NCI-H524 (cell line): ENCODE measurements at regions not wholly inside any gene's neighbourhood (a gene's known extent, or its start where the extent isn't known, plus 50 kb on each side); places are given as distances from the start of the nearest gene placed in this dataset.

Experiments
- DNase-seq, 2 experiments: peaks; one replicate each; lab custom pipeline; 2025; lab: John Stamatoyannopoulos, UW

DNA sequence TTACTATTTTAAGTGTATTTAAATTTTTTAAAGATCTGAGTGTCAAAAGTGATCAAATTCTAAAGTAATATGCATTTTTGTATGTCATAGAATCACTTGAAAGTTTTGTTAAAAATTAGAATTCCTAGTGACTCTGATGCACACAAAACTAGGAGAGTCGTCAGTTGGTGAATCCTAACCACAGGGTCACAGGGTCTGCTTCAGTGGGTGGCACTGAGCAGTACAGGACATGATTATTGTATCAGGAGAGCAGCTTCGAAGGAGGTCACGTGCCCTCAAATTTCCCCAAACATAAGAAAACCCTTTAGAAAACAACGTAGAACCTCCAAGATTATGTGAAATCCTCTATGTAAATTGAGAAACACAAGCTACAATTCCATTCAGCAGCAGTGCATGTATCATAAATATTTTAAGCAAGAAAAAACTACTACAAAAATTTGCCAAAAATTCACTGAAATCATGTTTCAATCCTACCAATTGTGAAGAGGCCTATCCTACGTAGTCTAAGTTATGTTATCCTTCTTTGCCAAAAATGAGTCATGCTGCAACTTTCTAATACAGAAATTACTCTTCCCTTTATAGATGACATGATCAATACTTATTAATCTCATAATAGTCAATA is 323.6 kb downstream of the AASDHPPT start:
- no peak for DNase-seq

GRCh38 chr11:106403751-106404150 is 326.3 kb downstream of the AASDHPPT start:
- DNase-seq = no peak

DNA sequence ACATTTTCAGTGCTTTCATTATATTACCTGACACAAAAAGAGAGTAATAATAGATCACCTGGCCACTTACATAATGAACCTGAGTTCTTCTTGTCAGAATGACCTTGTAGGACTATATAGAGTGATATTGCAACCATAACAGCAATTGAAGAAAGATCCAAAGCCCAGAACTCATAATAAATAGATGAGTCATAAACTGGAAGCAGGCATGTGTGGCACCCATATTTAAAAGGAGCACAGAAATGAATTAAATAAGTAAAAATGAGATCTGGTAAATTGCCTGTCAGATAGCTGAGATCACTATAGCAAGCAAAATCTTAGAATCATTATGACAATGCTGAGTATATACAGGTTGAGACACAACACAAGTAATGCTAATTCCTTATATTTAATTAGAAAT is 331.8 kb downstream of the AASDHPPT start:
- no peak for DNase-seq

DNA sequence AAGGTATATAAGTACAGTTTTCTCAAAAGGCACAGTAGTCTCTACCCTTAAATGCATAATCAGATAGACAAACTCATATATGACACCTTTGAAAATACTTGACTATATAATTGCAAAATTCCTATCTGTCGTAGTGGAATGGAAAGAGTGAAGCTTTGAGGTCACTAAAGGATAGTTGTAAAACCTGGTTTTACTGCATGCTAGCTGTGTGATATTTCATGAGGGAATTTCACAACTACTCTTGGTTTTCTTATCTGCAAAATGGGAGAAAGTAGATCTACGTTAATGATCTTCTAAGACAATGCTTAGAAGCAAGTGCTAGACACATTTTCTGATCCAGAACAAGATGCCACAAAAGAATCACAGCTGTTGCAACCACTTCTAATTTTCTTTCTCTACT is 332.2 kb downstream of the AASDHPPT start:
- no peak for DNase-seq

- no peak for DNase-seq
Measured at GRCh38 chr11:106410902-106411301, 333.4 kb downstream of the AASDHPPT start.

DNA sequence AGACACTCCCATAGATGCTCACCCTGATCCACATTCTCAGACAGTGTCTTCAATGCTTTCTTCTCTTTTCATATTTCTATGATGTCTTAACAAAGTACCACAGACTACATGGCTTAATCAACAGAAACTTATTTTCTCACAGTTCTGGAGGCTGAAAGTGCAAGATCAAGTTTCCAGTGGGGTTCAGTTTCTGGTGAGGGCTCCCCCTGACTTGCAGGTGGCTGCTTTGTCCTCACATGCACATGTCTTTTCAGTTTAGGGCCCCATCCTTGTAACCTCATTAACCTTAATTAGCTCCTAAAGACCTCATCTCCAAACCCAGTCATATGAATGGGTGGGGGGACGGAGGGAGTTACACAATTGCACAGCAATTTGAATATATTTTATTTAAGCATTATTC is 335.8 kb downstream of the AASDHPPT start:
- DNase-seq = no peak

- peak in 1 of 2 experiments; percentile 2 for DNase-seq
Measured at GRCh38 chr11:106415510-106415909, 338.0 kb downstream of the AASDHPPT start.

GRCh38 chr11:106418791-106419190 is 341.3 kb downstream of the AASDHPPT start:
- DNase-seq = peak; percentile 8 to 75

DNA sequence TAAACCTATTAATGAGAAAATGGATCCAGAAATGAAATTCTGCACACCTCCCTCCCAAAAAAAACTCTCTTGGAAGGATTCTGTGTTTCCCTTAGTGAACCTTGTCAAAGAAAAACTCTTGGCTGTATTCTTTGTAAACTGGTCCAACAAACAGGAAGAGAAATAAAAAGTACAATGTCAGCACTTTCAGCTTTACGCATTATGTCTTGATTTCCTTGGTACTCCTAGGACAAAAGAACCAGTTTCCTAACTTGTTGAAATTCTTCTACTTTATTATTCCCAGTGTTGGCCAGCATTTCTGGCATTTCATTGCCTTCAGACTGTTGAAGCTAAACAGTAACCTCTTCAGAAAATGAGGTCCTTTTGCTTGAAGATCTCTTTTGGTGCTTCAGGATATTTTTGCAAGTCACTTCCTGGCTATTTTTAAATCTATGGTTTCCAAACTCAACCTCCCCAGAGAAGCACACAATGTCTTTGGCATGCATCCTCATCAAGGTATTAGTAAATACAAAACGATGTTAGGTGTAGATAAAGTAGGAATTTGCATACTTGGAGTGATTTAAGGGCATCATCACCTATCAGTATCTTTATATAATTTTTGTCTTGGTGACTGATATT is 342.7 kb downstream of the AASDHPPT start:
- no peak for DNase-seq

GRCh38 chr11:106420686-106421085 is 343.2 kb downstream of the AASDHPPT start:
- DNase-seq = no peak

DNA sequence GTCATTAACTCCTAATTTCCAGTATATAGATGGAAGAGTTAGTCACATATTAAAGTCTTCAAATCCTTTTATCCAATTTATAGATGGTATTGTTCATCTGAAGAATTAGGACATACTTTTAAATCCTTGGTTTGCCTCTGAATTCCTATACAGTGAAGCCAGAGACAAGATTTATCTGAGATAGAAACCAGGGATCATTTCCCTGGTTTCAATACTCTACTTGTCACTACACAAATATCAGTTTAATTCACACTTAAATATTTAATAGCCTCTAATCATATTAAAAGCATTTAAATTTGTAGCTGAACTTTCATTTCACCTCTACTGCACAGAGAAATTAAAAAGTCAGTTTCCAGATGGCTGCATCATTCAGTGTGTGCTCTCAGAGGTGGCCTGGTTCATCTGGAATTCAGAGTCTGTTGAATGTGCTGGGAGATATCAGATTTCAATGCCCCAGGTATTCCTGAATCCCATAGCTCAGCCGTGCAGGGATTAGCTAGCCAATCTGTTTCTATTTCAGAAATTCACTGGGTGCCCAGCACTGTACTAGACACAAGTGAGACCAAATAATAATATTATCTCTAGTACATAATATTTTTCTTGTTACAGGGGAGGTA is 344.3 kb downstream of the AASDHPPT start:
- peak; percentile 67 to 87 for DNase-seq

DNA sequence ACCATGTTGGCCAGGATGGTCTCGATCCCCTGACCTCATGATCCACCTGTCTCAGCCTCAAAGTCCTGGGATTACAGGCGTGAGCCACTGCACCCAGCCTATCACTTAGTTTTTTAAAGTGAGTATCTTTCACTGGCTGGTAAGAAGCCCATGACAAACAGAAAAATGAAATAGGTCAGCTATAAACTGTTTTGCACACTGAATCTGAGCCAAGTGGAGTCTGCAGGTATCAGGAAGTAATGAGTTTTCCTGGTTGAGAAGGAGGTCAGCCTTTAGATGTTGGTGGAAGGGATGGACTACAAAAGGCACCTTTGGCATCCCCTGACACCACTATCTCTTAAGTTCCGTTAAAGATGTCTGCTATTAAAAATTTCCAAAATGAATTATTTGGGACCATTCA is 345.1 kb downstream of the AASDHPPT start:
- no peak for DNase-seq

DNA sequence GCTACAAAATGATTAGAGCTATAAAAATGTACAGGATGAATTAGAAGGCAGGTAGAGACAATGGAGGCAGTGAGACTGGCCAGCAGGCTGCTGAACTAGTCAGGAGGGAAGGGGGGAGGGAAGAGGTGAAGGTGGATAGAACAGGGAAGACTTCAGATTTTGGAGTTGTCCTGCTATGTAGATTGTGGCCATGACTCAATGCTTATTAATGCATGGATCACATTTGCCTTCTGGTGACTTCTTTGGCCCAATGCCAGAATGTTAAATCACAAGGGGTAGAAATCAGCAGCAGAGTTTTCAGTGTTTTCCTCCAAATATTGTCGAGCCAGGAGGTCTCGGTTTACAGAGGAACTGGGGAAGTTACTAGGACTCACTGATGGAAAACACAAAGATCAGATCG is 346.6 kb downstream of the AASDHPPT start:
- DNase-seq = no peak

DNA sequence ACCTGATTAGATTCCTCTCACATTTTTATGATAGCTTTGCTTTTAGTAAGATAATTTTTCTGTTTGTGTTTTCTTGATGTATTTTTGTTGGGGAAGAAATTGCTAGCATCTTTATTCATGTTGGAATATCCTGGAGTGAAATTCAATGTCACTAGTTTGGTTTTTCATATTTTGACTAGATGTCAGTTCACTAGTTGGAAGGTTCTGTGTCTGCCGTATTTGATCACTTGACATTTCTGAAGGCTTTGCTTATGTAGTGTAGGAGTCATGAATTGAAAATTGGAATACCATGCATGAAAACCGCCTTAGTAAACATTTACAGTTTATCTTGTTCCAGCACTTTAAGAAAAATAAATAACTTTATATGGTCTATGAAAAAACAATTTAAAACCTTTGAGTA is 348.4 kb downstream of the AASDHPPT start:
- no peak for DNase-seq

- no peak for DNase-seq
Measured at GRCh38 chr11:106426696-106427095, 349.2 kb downstream of the AASDHPPT start.

DNA sequence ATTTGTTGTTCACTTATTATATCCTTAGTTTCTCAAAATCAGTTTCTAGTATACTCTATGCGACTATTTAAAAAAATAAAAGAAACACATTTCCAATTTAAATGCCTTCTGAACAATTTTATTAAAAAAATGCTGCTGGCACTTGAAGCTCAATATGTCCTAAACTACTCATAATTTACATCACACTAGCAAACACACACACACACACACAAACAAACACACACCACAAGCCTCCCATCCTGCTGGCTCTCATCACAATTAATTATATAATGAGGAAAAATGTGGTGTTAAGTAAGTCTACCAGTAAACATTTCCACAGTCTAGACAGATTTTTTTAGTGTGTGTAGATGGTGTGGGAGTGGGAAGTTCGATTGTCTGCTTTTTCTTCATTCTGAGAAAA is 350.3 kb downstream of the AASDHPPT start:
- DNase-seq = no peak

- DNase-seq = no peak
Measured at GRCh38 chr11:106442032-106442431, 364.6 kb downstream of the AASDHPPT start.

DNA sequence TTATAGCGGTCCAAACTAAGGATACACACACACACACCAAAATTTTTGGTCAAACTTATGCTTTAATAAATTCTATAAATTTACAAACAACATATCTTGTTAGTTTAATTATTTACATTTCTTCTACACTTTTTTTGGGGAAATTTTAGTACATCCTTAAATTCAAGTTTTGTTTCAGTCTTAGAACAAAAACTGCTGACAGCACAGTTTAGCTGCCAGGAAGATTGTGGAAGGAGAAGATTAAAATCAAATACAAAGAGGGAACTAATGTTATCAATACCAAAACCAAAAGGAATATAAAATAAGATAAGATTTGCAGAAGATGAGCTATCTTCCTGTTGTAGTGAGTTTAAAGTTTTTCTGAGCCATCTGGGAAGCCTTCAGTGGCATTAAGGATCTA is 368.8 kb downstream of the AASDHPPT start:
- no peak for DNase-seq

DNA sequence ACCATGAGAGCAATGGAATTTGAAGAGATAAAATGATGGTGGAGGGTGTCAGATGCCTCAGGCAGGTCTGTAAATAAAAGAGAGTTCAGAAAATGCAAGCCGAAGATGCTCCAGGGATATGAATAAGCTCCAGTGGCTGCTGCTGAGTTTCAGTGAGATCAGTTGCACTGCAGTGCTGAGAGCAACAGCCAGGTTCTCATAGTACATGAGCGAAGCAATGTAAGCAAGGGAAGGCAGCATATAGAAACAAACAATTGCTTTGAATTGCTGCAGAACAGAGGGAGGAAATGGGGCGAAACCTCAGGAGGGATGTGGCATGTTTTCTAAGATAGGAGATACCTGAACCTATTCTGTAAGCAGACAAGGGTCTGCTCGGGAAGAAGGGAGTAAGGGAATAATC is 369.5 kb downstream of the AASDHPPT start:
- no peak for DNase-seq

DNA sequence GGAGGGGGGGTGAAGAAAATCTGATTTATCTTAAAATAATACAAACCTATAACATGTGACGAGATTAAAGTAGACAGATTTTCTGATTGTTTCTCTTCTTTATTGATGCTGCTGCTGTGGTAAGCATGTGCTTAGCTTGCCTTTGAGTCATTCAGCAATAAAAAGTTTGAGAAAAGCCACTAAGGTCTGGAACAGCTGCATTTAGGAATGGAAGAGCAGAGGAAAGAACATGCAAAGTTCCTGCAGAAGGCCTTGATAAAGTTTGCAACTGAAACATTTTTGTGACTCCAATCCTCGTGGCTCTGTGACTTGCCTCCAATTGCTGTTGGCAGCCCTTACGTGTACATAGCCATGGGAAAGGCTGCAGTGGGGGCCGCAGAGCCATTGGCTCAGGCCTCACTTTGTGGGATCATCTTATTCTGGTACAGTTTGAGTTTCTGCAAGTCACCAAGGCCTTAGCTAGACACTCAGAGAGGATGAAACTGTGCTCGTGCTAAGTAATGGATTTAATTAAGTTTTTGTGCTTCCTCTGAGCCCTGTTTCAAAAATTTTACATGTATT is 370.2 kb downstream of the AASDHPPT start:
- DNase-seq = no peak

- DNase-seq = no peak
Measured at GRCh38 chr11:106449763-106450162, 372.3 kb downstream of the AASDHPPT start.

DNA sequence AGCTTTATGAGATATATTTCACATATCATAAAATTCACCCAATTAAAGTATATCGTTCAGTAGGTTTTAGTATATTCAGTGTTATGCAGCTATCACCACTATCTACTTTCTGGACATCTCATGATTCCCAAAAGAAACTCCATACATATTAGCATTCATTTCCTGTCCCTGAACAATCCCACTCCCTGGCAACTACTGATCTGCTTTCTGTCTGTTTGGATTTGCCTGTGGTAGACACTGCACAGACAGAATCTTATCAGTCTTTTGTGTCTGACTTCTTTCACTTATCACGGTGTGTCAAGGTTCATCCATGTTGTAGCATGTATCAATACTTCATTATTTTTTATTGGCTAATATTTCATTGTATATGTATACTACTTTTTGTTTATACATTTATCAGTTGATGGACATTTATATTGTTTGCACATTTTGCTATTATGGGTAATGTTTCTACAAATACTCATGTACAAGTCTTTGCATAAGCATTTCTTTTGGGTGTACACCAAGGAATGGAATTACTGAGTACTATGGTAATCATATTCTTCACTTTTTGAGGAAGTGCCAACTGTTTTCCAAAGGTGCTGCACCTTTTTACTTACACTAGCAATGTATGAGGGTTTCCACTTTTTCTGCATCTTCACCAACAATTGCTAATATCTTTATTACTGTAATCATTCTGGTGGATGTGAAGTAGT is 373.9 kb downstream of the AASDHPPT start:
- no peak for DNase-seq

- DNase-seq = peak in 1 of 2 experiments; percentile 7
Measured at GRCh38 chr11:106456647-106457046, 379.2 kb downstream of the AASDHPPT start.
